ENCODE measurements at regions not wholly inside any gene's neighbourhood (a gene's known extent, or its start where the extent isn't known, plus 50 kb on each side); places are given as distances from the start of the nearest gene placed in this dataset.

DNA sequence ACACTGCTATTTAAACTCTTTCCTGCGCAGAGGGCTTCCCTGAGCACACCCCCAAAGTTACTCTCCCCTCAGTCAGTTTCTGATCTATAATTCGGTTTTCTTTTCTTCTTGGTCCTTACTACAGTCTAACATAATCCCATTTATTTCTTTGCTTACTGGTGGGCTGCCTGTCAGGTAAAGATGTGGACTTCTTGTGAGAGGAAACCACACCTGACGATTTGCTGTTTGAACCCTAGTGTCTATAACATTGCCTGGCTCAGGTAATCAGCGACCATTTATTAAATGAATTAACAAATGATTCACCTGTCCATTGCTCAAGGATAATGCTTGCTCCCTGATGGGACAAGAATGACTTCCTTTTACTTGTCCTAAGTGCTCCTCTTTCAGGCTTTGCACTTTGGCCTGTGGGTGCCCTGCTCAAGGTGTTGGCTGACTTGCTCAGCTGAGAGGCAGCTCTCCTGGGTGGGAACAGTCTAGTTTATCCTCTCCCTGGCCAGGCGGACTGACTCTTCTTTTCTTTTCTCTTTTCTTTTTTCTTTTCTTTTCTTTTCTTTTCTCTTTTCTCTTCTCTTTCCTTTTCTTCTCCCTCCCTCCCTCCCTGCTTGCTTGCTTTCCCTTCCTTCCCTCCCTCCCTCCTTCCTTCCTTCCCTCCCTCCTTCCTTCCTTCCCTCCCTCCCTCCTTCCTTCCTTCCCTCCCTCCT, 233.1 kb downstream of the BCAS1 start:
- no peak for DNase-seq (ENCODE audit: low read depth in 2 of 2)

DNA sequence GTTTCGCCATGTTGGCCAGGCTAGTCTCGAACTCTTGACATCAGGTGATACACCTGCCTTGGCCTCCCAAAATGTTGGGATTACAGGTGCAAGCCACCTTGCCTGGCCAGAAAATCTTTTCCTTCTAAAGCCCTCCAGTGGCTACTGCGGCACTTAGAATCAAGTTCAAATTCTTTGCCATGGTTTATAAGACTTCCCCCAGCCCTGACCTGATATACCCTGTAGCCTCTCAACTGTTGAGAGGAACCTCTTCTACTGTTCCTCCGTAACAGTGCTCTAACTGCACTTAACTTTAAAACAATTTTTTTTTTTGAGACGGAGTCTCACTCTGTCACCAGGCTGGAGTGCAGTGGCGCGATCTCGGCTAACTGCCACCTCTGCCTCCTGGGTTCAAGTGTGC, 235.6 kb downstream of the BCAS1 start:
- no peak for DNase-seq (ENCODE audit: low read depth in 2 of 2)

DNA sequence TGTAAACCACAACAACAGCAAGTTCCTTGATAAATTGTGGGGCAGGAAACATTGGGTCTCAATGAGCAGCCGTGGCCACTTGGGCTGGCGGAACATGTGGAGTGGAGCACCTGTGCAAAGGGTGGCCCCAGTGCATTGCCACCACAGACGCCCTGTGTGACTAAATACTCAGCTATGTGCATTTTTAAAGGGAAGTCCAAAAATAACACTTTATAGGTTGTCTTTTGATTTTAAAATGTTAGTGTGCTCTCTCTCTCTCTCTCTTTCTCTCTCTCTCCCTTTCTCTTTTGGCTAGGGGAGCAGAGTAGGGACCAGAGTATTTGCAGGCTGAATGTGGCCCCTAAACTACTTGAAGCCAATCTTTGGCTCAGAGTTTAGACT, 236.3 kb downstream of the BCAS1 start:
- no peak for DNase-seq (ENCODE audit: low read depth in 2 of 2)

DNA sequence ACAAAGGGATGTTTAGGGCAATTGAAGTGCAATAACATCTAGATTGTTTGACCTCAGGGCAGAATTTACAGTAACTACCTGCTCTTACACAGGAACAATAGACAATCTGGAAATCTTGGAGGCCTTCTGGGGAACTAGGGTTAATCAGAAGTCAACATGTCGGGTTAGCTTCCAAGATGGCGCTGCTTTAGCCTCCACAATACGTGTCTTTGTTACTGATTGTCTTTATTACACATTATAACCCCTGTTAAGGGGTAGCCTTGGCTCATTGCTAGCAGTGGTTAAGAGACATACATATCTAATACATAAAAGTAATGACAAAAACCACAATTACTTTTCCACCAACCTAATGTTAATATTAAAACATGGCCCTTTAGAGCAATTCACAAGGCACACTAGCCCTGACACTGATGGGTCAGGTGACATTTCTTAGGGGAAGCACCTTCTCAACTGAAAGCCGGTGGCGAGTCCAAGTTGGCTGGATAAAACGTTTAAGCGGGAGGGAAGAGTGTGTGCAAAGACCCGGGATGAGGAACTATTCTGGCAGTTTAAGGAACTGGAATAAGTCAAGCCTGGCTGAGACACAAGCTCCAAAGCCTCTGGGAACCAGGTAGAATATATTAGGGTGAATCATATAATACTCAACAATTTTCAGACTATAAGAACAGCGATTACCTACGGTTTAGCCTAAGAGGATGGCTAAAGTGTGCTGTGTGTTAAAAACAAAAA, 236.9 kb downstream of the BCAS1 start:
- DNase-seq (ENCODE audit: low read depth in 2 of 2), result no peak

DNA sequence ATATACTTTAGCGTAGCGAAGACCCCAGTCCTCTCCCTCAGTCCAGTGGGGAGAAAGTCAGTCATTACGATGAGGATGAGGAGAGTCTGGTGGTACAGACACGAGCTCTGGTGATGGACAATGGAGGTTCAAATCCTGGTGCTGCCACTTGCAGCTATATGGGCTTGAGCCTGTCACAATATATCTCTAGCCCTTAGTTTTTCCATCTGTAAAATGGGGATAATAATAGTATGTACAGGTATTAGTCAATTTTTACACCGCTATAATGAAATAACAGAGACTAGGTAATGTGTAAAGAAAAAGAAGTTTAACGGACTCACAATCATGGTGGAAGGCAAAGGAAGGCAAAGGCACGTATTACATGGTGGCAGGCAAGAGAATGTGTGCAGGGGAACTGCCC, 237.9 kb downstream of the BCAS1 start:
- no peak for DNase-seq (ENCODE audit: low read depth in 2 of 2)

DNA sequence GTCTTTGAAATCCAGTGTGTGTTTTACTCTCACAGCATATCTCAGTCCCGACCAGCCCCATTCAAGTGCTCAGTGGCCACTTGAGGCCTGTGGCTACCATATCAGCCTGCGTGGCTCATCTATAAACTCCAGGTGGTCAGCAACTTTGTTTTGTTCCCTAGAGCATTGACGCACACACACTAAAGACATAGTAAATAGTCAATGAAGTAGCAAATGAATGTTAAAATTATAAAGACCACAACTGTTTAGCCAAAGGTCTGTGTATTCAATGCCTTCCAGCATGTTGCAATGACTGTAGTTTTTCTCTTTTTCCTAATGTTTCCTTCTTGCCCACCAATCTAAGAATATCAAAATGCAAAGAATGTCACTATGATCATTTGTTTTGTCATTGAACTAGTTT, 238.2 kb upstream of the ZNF217 start:
- no peak for DNase-seq (ENCODE audit: low read depth in 2 of 2)

DNA sequence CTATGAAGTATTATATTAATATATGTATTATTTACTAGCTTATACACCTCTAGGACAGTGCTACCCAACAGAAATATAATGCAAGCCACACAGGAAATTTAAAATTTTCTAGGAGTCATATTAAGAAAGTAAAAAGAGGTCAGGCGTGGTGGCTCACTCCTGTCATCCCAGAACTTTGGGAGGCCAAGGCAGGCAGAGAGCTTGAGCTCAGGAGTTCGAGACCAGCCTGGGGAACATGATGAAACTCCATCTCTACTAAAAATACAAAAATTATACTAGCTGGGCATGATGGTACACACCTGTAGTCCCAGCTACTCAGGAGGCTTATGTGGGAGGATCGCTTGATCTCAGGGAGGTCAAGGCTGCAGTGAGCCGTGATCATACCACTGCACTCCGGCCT, 237.6 kb upstream of the ZNF217 start:
- DNase-seq (ENCODE audit: low read depth in 2 of 2), result no peak

DNA sequence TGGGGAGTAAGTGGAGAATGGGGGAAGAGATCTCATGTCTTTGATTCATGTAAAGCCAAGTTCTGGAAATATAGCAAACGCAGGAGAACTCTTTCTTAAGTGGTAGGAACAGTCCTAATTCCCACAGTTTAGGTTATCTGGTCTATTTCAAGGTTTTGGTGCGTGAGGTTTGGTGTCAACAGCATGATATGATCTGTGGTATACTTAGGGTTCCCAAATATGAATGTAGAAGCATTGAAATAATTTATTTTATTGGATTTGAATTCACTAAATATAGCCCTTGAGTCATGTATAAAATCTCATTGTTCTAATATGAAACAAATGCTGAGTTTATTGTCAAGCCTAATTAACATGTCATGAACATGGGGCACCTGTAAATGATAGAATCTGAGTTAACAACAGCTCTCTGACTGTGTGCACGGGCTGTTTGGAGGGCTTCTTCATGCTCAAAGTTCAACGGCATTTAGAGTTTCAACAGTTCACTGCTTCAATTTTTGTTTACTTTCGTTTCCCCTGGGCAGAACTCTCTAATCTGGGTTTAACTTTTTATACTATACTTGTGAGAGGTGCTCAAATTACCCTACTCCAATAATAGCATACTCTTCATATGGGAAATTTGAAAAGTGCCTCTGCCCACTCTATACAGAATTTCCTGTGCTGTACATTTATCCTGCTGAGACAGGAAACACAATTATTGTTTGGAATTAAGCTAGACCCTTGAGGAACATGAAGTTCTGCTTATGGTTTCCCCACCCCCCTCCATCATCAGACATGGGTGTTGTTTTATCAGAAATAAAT, 236.3 kb upstream of the ZNF217 start:
- DNase-seq (ENCODE audit: low read depth in 2 of 2), result no peak

DNA sequence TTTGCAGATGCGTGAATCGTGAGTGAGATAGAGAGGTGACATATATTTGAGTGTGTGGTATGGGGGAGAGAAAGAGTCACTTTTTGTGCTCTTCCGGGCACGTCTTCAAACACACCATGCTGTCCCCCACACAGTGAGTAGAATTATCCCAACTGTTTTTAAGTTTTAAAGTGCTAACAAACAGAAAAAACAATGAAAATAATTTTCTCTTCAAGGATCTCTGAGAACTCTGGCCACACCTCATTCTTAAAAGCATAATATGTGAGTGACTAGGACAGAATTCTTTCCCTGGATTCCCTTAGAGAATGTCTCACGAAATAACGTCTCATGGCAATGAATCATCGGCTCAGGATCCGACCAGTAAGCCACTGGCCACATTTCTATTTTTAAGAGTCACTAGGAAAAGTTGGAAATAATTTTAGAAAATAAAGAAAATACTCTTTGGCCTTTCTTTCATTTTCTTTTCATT, 235.7 kb upstream of the ZNF217 start:
- DNase-seq (ENCODE audit: low read depth in 2 of 2), result no peak

DNA sequence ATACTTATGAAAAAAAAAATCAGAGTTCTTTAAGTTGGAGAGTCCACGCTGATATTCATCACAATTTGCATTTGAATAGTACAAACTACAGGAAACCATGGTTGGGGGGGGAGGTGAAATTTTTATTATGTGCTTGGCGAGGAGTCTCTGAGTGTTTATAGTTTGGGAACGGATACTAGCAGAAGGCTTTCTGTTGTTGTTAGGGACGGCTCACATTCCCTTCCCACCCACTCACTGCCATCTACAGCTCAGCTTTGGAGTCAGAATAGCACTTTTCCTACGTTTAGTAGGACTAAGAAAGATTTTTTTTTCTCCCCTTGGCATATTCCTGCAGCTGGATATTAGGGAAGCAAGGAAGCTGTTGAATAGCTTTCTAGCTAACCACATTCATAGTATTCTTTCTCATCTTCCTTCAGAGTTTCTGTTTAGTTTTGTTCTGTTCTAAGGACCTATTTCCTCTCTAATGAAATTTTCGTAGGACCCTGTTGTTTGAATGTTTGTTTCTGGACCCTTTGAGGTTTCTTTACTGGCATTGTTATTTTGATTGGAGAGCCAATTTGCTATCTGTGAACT, 235.1 kb upstream of the ZNF217 start:
- DNase-seq (ENCODE audit: low read depth in 2 of 2), result no peak

DNA sequence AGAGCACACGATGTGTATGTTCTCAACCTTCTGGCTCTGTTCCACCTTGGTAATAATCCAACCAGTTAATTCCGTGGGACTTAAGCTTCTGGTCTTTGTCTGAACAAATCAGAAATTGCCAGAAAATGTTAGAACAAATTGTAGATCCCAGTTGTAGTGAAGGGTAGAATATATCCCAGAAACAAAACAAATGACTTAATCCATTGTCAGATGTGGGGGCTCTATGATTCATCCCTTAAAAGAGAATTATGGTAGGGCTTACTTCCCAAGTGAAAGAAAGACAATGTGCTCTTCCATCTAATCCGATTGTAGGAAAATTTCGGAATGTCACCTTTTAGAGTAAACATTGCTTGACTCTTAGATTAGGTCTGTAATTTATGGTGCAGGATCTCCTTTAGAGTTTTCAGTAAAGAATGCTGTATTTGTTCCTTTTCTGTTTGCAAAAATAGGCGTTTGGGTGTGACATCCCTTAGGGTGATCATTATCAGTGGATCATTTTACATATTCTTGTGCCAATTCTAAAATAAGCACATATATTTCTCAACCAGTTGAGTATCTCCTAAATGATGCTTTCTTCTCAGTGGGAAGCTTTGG, 234.5 kb upstream of the ZNF217 start:
- no peak for DNase-seq (ENCODE audit: low read depth in 2 of 2)

DNA sequence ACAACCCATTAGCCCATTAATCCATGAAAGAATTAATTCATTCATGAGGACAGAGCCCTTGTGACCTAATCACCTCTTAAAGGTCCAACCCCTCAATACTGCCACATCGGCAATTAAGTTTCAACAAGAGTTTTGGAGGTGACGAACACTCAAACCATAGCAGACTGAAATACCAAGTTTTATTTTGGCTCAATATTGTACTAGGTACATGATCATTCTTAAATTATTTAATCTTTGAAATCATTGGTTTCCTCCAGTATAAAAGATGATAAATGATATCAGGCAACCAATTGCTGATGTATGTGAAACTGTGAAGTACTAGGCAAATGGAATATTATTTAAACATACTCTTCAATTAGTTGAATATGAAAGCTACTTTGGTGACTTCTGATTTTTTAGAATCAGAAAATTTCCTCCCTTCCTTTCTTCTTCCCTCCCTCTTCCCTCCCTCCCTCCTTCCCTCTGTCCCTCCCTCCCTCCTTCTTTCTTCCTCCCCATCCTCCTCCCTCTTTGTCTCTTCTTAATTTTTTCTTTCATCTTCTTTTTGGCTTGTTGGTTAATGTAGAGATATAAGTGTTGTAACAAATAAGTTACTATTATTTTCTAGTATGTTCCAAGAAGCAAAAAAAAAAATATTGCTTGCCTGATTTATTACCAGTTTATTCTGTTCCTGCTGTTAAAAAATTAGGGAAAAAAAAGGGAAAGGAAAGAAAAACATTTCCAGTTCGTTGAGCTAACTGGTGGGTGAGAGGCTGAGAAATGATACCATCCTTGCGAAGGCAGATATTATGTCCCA, 233.9 kb upstream of the ZNF217 start:
- DNase-seq (ENCODE audit: low read depth in 2 of 2), result no peak

DNA sequence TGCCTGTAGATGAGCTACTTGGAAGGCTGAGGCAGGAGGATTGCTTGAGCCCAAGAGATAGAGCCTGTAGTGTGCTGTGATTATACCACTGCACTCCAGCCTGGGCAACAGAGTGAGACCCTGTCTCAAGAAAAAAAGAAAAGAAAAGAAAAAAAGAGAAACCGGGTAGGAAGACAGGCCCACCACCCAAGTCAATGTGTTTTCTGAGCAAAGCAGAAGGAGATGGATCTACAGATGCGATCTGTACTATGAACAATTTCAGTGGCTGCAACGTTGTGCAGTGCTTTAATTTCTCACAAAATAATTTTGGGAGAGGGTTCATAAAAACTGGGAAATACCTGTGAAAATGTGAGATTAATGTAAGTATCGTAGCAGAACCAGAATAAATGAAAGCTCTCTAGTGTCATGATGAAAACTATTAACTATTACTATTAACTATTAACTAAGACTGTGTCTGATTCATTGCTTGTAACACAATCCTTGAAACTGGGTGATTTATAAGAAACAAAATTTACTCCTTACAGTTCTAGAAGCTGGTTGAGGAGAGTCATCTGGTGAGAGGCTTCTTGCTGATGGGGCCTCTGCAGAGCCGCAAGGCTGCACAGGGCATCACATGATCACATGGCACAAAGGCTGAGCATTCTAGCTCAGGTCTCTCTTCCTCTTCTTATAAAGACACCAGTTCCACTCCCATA, 233.1 kb upstream of the ZNF217 start:
- no peak for DNase-seq (ENCODE audit: low read depth in 2 of 2)

DNA sequence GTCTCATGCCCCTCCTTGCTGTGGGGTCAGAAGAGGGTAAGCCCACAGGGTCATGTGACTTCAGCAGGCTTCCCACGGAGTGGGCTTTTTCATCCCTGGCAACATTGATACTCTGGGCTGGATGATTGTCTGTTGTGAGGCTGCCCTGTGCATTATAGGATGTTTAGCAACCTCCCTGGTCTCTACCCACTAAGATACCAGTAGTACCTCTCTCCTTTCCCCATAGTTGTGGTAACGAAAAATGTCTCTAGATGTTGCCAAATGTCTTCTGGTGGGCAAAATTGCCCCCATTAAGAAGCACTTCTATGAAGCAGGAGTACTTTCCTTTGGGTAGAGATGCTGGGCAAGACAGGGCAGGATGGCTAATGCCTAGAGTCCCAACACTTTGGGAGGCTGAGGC, 232.5 kb upstream of the ZNF217 start:
- no peak for DNase-seq (ENCODE audit: low read depth in 2 of 2)

DNA sequence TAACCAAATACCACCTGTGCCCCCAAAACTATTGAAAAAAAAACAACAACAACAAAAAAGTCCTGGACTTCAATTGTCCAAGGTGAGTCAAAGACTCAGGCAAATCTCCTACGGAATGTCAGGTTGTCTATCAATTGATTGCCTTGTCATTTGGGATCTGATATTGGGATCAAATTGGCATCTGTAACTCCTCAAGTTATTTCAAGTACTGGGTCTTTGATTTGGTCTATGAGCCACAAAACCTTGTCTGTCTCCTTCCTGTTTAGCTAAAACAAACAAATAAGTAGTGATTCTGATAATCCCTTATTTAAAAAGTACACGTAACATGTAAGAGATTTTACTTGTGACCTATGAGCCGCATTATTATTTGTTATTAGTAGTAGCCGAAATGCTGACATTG, 231.6 kb upstream of the ZNF217 start:
- DNase-seq (ENCODE audit: low read depth in 2 of 2), result no peak

DNA sequence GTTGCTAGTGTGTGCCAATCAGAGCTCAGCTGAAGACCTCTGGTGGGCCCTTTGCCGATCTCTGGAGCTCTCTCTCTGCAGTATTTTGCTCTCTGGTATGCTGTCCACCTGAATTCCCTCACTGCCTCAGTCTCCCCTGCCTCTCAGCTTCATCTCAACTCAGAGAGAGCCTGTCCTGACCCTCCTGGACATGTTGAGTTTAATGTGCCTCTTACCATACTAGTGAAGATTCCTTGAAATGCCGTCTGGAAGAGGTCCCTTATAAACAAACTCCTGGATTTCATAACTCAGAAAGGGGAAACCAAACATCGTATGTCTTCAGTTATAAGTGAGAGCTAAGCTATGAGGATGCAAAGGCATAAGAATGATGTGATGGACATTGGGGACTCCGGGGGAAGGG, 231.1 kb upstream of the ZNF217 start:
- no peak for DNase-seq (ENCODE audit: low read depth in 2 of 2)

DNA sequence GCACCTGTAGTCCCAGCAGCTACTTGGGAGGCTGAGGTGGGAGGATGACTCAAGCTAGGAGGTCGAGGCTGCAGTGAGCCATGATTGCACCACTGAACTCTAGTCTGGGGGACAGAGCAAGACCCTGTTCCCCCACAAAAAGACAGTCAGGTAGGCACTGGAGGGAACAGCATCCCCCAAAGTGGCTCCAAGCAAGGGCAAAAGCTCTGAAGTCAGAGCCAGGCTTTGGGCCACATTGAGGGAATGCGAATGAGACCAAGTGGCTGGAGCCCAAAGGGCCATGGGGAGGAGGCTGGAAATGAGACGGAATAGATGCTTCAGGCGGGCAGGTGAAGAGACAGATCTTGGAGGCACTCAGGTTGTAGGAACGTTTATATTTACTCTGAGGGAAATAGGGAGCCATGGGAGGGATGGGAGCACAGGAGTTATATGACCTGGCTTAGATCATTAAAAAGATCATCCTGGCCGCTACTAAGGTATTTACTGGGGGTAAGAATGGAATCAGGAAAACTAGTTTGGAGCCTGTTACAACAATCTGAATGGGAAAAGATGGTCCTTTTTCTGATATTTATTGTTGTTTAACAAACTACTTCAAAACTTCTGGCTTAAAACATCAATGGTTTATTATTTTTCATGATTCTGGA, 229.6 kb upstream of the ZNF217 start:
- DNase-seq (ENCODE audit: low read depth in 2 of 2), result no peak

DNA sequence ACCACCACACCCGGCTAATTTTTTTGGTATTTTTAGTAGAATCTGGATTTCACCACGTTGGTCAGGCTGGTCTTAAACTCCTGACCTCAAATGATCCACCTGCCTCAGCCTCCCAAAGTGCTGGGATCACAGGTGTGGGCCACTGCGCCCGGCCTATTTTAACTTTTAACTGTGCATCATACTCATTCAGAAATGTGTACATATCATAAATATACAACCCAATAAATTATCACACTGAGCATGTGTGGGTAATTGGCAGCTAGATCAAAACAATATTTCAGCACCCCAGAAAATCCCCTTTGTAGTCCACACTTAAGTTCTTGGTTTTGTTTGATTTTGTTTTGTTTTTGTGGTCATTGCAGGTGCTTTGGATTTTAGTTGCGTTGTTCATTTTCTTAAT, 228.9 kb upstream of the ZNF217 start:
- DNase-seq (ENCODE audit: low read depth in 2 of 2), result no peak

DNA sequence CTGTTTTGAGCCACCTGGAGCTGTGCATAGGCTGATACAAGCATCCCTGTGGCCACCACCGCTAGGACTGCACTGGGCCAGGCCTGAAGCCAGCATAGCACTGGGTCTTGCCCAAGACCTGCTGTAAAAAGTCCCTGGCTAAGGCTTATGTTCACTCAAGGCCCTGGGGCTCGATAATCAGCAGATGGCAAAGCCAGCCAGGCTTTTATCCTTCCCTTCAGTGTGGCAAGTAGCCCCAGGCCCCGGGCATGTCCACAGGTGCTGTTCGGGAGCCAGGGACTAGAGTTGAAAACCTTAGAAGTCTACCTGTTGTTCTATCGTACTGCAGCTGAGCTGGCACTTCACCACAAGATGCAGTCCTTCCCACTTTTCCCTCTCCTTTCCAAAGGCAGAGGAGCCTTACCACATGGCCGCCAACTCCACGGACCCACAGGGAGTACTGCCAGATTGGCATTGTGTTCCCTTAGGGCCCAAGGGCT, 226.4 kb upstream of the ZNF217 start:
- DNase-seq (ENCODE audit: low read depth in 2 of 2), result no peak
